ENCODE measurements at regions not wholly inside any gene's neighbourhood (a gene's known extent, or its start where the extent isn't known, plus 50 kb on each side); places are given as distances from the start of the nearest gene placed in this dataset.
"Not testable (repeated sequence)": the region's sequence is repeated elsewhere in the genome, so short reads cannot be mapped to it uniquely, and the experiment has no call there.

DNA sequence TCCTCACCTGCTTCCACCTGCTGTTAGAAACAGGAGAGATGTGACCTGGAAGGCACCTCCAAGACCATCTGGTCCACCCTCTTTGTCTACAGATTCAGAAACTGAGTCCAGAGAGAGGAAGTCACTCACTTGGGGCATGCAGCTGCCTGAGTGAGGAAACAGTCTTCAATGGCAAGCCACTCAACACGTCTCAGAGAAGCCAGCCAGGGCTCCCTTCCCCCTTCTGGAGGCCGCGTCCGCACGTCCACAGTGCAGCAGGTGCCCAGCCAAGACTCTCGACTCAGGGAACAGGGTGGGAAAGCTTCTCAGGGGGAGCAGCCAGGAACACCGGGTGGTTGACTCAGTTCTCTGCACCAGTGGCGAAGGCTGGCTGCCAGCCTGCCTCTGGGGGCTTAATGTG lies 201.7 kb downstream of the BCL11A start:
- WGBS, 2 donors: 56 to 77% methylated on average over 8 of the region's 8 CpGs
- peaks cover 0 to 17% of the 10 kb centered on the region in 2 donors for H3K4me1 ChIP-seq (ENCODE audit: control insufficient read depth in 2 of 2, insufficient read depth in 2 of 2, low read length in 1 of 2)
- no peak overlapping the region for H3K27ac ChIP-seq (ENCODE audit: low read depth in 2 of 2, low read length in 1 of 2)
- no peaks in the 10 kb centered on the region for H3K36me3 ChIP-seq (ENCODE audit: control insufficient read depth in 2 of 2, insufficient read depth in 2 of 2, low read length in 1 of 2)
- no peaks in the 10 kb centered on the region for H3K27me3 ChIP-seq (ENCODE audit: control insufficient read depth in 1 of 2, insufficient read depth in 2 of 2, low read length in 2 of 2)
- no peaks in the 10 kb centered on the region for H3K9me3 ChIP-seq (ENCODE audit: control insufficient read depth in 2 of 2, insufficient read depth in 1 of 2, low read depth in 1 of 2, low read length in 1 of 2)
- H3K4me3 ChIP-seq (ENCODE audit: low read depth in 1 of 2, low read length in 2 of 2): no peak overlapping the region

DNA sequence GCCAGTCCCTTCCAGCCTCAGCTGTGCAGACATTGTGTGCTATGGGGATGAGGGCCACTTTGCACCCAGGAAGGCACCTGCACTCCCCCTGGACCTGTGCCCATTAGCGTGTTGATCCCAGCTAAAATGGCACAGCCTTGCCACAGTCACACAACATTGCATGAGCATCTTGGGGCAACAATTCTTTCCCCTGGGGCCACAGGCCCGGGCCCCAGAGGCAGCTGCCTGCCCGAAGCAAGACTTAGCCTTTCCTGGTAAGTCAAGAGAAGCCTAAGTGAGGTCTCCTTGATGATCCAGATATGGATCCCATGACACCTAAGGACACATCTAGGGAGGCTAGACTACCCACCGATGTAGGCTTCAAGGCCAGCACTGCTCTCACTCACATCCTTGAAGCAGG lies 202.1 kb downstream of the BCL11A start:
- Histone ChIP-seq H3K4me1 (ENCODE audit: control insufficient read depth in 2 of 2, insufficient read depth in 2 of 2, low read length in 1 of 2) (peaks cover 0 to 17% of the 10 kb centered on the region in 2 donors), H3K4me3 (ENCODE audit: low read depth in 1 of 2, low read length in 2 of 2) (no peak overlapping the region)

DNA sequence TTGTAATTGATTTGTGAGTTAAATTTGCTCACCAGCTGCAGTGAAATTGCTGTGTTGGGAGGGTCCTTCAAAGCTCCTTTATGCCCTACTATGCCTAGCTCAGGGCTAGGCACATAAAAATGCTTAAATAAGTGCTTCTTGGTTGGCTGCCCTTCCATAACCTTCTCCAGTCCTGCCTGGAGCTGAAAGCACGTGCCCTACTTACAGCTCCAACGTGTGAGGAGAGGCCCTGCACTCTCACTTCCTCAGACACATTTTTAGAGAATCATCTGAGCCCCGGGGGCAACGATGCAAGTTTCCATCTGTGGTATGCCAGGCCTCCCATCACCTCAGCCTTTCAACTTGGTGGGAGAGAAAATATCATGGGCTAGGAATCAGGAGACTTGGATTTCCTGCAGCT lies 202.7 kb downstream of the BCL11A start:
- Histone ChIP-seq H3K4me3 (ENCODE audit: low read depth in 1 of 2, low read length in 2 of 2) (no peak overlapping the region), H3K27me3 (ENCODE audit: control insufficient read depth in 1 of 2, insufficient read depth in 2 of 2, low read length in 2 of 2) (no peaks in the 10 kb centered on the region), H3K4me1 (ENCODE audit: control insufficient read depth in 2 of 2, insufficient read depth in 2 of 2, low read length in 1 of 2) (peaks cover 0 to 17% of the 10 kb centered on the region in 2 donors), H3K36me3 (ENCODE audit: control insufficient read depth in 2 of 2, insufficient read depth in 2 of 2, low read length in 1 of 2) (no peaks in the 10 kb centered on the region), H3K9me3 (ENCODE audit: control insufficient read depth in 2 of 2, insufficient read depth in 1 of 2, low read depth in 1 of 2, low read length in 1 of 2) (no peaks in the 10 kb centered on the region), H3K27ac (ENCODE audit: low read depth in 2 of 2, low read length in 1 of 2) (no peak overlapping the region)
- WGBS, 2 donors: 62 to 67% methylated on average over 4 of the region's 4 CpGs

More for the DNA sequence above, 202.1 kb downstream of the BCL11A start:
- WGBS, 2 donors: 86 to 92% methylated on average over 4 of the region's 4 CpGs
- Histone ChIP-seq H3K36me3 (ENCODE audit: control insufficient read depth in 2 of 2, insufficient read depth in 2 of 2, low read length in 1 of 2) (no peaks in the 10 kb centered on the region), H3K27ac (ENCODE audit: low read depth in 2 of 2, low read length in 1 of 2) (no peak overlapping the region), H3K9me3 (ENCODE audit: control insufficient read depth in 2 of 2, insufficient read depth in 1 of 2, low read depth in 1 of 2, low read length in 1 of 2) (no peaks in the 10 kb centered on the region), H3K27me3 (ENCODE audit: control insufficient read depth in 1 of 2, insufficient read depth in 2 of 2, low read length in 2 of 2) (no peaks in the 10 kb centered on the region)

DNA sequence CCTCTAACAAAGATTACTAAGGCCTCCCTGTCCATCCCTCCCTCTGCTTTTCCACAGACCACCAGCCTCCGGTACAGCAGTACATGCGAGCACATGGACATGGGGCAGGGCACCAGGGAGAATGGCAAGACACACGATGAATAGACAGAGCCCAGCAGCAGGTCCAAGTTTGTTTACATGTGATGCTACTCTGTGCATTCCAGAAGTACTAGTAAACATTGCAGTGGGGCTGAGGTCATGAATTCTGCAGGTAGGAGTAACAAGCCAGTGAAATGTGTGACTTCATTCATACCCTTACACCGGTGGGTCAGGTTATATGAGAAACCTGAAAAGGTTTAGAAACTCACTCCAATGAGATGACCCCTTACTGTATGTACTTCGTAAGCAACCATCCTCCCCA lies 205.7 kb downstream of the BCL11A start:
- no peaks in the 10 kb centered on the region for H3K9me3 ChIP-seq (ENCODE audit: control insufficient read depth in 2 of 2, insufficient read depth in 1 of 2, low read depth in 1 of 2, low read length in 1 of 2)
- H3K4me1 ChIP-seq (ENCODE audit: control insufficient read depth in 2 of 2, insufficient read depth in 2 of 2, low read length in 1 of 2): peaks cover 0 to 9% of the 10 kb centered on the region in 2 donors
- no peaks in the 10 kb centered on the region for H3K27me3 ChIP-seq (ENCODE audit: control insufficient read depth in 1 of 2, insufficient read depth in 2 of 2, low read length in 2 of 2)
- no peaks in the 10 kb centered on the region for H3K36me3 ChIP-seq (ENCODE audit: control insufficient read depth in 2 of 2, insufficient read depth in 2 of 2, low read length in 1 of 2)
- H3K4me3 ChIP-seq (ENCODE audit: low read depth in 1 of 2, low read length in 2 of 2): no peak overlapping the region
- 89 to 92% methylated on average over 5 of the region's 5 CpGs for WGBS, 2 donors
- no peak overlapping the region for H3K27ac ChIP-seq (ENCODE audit: low read depth in 2 of 2, low read length in 1 of 2)

DNA sequence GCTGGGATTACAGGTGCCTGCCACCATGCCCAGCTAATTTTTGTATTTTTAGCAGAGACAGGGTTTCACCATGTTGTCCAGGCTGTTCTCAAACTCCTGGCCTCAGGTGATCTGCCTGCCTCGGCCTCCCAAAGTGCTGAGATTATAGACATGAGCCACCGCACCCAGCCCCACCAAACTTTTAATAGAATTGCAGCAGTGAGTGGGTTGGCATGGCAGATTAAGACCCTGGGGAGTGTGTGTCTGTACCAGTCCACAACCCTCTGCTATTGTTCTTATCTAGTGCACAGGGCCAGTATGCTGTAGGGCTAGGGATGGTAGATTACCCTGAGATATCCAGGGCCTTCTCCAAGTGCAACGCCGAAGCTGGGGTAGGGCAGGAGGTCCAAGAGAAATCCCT lies 211.0 kb downstream of the BCL11A start:
- not testable (repeated sequence) for H3K36me3 ChIP-seq (ENCODE audit: control insufficient read depth in 2 of 2, insufficient read depth in 2 of 2, low read length in 1 of 2); H3K27me3 ChIP-seq (ENCODE audit: control insufficient read depth in 1 of 2, insufficient read depth in 2 of 2, low read length in 2 of 2); H3K9me3 ChIP-seq (ENCODE audit: control insufficient read depth in 2 of 2, insufficient read depth in 1 of 2, low read depth in 1 of 2, low read length in 1 of 2); H3K4me1 ChIP-seq (ENCODE audit: control insufficient read depth in 2 of 2, insufficient read depth in 2 of 2, low read length in 1 of 2); H3K4me3 ChIP-seq (ENCODE audit: low read depth in 1 of 2, low read length in 2 of 2); H3K27ac ChIP-seq (ENCODE audit: low read depth in 2 of 2, low read length in 1 of 2)
- 93 to 97% methylated on average over 4 of the region's 4 CpGs for WGBS, 2 donors

DNA sequence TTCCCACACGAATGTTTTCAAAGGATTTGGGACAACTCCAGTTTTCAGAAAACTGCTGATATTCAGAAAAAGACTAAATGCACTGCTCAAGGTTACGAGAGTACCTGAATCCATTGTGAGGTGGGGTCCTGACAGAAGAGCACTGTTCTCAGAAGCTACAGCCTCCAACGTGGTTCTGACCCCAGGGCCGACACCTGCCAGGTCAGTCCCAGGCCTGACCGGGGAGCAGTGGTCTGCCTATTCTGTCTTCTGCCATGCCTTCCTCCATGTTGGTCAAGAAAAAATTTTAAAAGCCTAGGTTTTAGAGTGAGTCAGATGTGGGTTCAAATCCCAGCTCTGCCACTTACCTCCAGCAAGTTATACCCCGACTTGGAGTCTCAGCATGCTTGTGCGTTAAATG lies 212.3 kb downstream of the BCL11A start:
- no peak overlapping the region for H3K4me3 ChIP-seq (ENCODE audit: low read depth in 1 of 2, low read length in 2 of 2)
- no peaks in the 10 kb centered on the region for H3K9me3 ChIP-seq (ENCODE audit: control insufficient read depth in 2 of 2, insufficient read depth in 1 of 2, low read depth in 1 of 2, low read length in 1 of 2)
- H3K27me3 ChIP-seq (ENCODE audit: control insufficient read depth in 1 of 2, insufficient read depth in 2 of 2, low read length in 2 of 2): no peaks in the 10 kb centered on the region
- no peak overlapping the region for H3K27ac ChIP-seq (ENCODE audit: low read depth in 2 of 2, low read length in 1 of 2)
- no peaks in the 10 kb centered on the region for H3K36me3 ChIP-seq (ENCODE audit: control insufficient read depth in 2 of 2, insufficient read depth in 2 of 2, low read length in 1 of 2)
- 89 to 95% methylated on average over 7 of the region's 7 CpGs for WGBS, 2 donors
- H3K4me1 ChIP-seq (ENCODE audit: control insufficient read depth in 2 of 2, insufficient read depth in 2 of 2, low read length in 1 of 2): no peaks in the 10 kb centered on the region

DNA sequence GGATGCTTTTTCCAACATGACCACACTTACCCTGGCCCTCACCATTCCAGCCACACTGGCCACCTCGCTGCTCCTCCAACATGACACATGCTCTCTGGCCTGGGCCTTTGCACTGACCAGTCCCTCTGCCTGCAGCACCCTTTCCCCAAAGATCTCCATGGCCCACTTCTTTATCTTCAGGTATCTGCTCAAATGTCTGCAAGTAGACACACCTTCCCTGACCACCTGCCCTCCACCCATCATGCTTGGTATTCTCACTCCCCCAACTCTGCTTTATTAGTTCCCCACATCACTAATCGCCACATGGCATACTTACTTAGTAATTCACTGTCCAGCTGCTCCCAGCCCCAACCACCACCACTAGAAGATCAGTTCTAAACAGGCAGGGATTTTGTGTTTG lies 214.2 kb downstream of the BCL11A start:
- Histone ChIP-seq H3K27ac (ENCODE audit: low read depth in 2 of 2, low read length in 1 of 2) (no peak overlapping the region), H3K27me3 (ENCODE audit: control insufficient read depth in 1 of 2, insufficient read depth in 2 of 2, low read length in 2 of 2) (no peaks in the 10 kb centered on the region)
- WGBS, 2 donors: 89 to 93% methylated on average over 2 of the region's 2 CpGs

DNA sequence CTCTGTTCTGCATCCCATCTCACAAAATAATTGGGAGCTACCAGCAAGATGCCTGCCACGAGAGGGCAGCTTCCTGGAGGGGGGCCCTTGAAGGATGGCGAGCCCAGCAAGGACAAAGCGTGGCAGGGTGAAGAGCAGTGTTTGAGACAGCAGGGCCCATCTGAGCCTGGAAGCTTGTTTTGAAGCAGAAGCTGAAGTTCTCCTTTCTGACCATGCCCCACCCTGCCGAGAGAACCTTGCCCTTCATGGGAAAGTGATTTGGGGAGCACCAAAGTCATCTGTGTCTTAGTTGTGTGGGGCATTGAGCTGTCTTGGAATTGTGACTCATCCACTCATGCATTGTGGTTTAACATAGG lies 216.3 kb downstream of the BCL11A start:
- no peaks in the 10 kb centered on the region for H3K4me1 ChIP-seq (ENCODE audit: control insufficient read depth in 2 of 2, insufficient read depth in 2 of 2, low read length in 1 of 2)
- no peak overlapping the region for H3K27ac ChIP-seq (ENCODE audit: low read depth in 2 of 2, low read length in 1 of 2)
- WGBS, 2 donors: 65 to 75% methylated on average over 4 of the region's 4 CpGs
- no peaks in the 10 kb centered on the region for H3K36me3 ChIP-seq (ENCODE audit: control insufficient read depth in 2 of 2, insufficient read depth in 2 of 2, low read length in 1 of 2)
- no peaks in the 10 kb centered on the region for H3K27me3 ChIP-seq (ENCODE audit: control insufficient read depth in 1 of 2, insufficient read depth in 2 of 2, low read length in 2 of 2)
- H3K4me3 ChIP-seq (ENCODE audit: low read depth in 1 of 2, low read length in 2 of 2): no peak overlapping the region
- H3K9me3 ChIP-seq (ENCODE audit: control insufficient read depth in 2 of 2, insufficient read depth in 1 of 2, low read depth in 1 of 2, low read length in 1 of 2): no peaks in the 10 kb centered on the region

More for the DNA sequence above, 214.2 kb downstream of the BCL11A start:
- no peaks in the 10 kb centered on the region for H3K4me1 ChIP-seq (ENCODE audit: control insufficient read depth in 2 of 2, insufficient read depth in 2 of 2, low read length in 1 of 2)
- H3K9me3 ChIP-seq (ENCODE audit: control insufficient read depth in 2 of 2, insufficient read depth in 1 of 2, low read depth in 1 of 2, low read length in 1 of 2): no peaks in the 10 kb centered on the region
- H3K4me3 ChIP-seq (ENCODE audit: low read depth in 1 of 2, low read length in 2 of 2): no peak overlapping the region
- H3K36me3 ChIP-seq (ENCODE audit: control insufficient read depth in 2 of 2, insufficient read depth in 2 of 2, low read length in 1 of 2): no peaks in the 10 kb centered on the region

DNA sequence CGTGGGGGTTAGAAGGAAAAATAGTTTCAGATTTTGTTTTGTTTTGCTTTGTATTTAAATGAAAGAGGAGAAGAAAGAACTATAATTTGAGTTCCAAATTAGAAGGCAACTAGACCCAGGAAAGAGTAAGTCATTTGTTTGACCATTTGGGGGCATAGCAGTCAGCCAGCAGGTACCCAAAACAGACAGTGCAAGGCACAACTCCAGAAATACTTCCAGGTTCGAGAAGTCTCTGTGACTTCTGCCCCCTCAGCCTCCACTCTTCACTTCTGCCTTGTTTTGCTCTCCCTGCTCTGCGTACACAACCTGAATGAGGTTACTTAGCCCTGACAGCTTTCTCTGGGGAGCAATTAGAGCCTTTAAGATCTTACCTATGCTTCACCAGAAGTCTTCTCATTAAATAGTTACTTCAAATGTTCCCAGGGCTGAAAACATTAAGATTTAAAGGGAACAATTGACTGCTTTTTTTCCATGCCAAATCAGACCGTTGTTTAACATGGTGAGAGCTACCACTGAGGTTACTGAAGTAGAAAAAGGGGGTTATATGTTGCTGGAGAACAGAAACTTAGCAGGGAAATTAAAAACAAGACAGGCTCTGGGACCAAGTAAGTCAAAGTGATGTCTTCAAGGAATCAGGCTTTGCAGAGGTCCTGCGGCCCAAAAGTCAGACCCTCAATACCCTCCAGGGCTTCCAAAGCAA lies 216.9 kb downstream of the BCL11A start:
- Histone ChIP-seq H3K27ac (ENCODE audit: low read depth in 2 of 2, low read length in 1 of 2) (no peak overlapping the region), H3K27me3 (ENCODE audit: control insufficient read depth in 1 of 2, insufficient read depth in 2 of 2, low read length in 2 of 2) (no peaks in the 10 kb centered on the region), H3K9me3 (ENCODE audit: control insufficient read depth in 2 of 2, insufficient read depth in 1 of 2, low read depth in 1 of 2, low read length in 1 of 2) (no peaks in the 10 kb centered on the region), H3K4me1 (ENCODE audit: control insufficient read depth in 2 of 2, insufficient read depth in 2 of 2, low read length in 1 of 2) (no peaks in the 10 kb centered on the region), H3K4me3 (ENCODE audit: low read depth in 1 of 2, low read length in 2 of 2) (no peak overlapping the region), H3K36me3 (ENCODE audit: control insufficient read depth in 2 of 2, insufficient read depth in 2 of 2, low read length in 1 of 2) (no peaks in the 10 kb centered on the region)
- WGBS, 2 donors: 75 to 76% methylated on average over 5 of the region's 5 CpGs

DNA sequence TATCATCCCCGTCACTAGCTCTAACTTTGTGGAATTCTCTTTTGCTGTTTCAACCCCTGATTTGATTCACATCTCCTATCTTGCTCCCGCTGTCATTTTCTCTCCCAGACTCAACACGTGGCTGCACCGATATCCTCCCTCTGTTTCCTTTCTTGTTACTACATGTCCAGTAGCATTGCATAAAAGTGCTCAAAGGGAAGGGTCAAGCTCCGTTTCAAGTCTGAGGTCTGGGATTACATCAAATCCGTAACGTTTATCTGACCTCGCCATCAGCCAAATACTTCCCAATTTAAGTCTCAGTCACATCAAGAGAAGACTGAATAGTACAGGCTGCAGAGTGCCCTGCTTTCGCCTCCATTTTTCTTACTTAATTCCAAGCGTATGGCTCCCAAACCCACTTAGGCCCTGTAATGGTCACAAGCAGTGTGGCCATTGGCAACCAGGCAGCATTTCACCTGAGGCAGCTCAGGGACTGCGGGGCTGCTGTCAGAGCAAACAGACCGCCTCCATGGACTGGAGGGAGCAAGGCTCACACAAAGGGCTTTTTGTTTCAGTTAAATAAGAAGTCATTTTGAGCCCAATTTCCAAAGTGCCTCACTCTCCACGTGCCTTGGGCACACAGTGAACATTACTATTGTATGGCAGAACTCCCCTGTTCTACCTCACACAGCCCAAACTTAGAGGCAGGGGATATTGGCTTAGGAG lies 217.8 kb downstream of the BCL11A start:
- Histone ChIP-seq H3K36me3 (ENCODE audit: control insufficient read depth in 2 of 2, insufficient read depth in 2 of 2, low read length in 1 of 2) (no peaks in the 10 kb centered on the region), H3K4me3 (ENCODE audit: low read depth in 1 of 2, low read length in 2 of 2) (no peak overlapping the region), H3K27me3 (ENCODE audit: control insufficient read depth in 1 of 2, insufficient read depth in 2 of 2, low read length in 2 of 2) (no peaks in the 10 kb centered on the region), H3K9me3 (ENCODE audit: control insufficient read depth in 2 of 2, insufficient read depth in 1 of 2, low read depth in 1 of 2, low read length in 1 of 2) (no peaks in the 10 kb centered on the region), H3K27ac (ENCODE audit: low read depth in 2 of 2, low read length in 1 of 2) (no peak overlapping the region), H3K4me1 (ENCODE audit: control insufficient read depth in 2 of 2, insufficient read depth in 2 of 2, low read length in 1 of 2) (no peaks in the 10 kb centered on the region)
- WGBS, 2 donors: 65 to 67% methylated on average over 13 of the region's 13 CpGs
